Adrenal gland (tissue), 9 donors: ENCODE measurements at regions not wholly inside any gene's neighbourhood (a gene's known extent, or its start where the extent isn't known, plus 50 kb on each side); places are given as distances from the start of the nearest gene placed in this dataset.

Experiments
- DNase-seq, 7 donors: peaks; one replicate each; pipeline ENCODE4 v3.0.0-alpha.2; 2019 to 2020
- H3K27ac ChIP-seq, 5 donors: fragments of 200-600 bp; sonication (generic) in 4 of 5; 1 replicate in 3 of 5; 2 replicates in 2 of 5; pipeline versions ENCODE4 v1.5.1 to v1.8.0; 2016 to 2020; ENCODE audit warnings: mild to moderate bottlenecking in 1 of 5
- H3K27me3 ChIP-seq: fragments of 200-600 bp; 2 replicates; pipeline ENCODE4 v1.8.0; 2021
- H3K36me3 ChIP-seq, 2 donors: fragments of 200-600 bp; replicated peaks in 1 of 2; 1 replicate in 1 of 2; 2 replicates in 1 of 2; pipeline versions ENCODE4 v1.5.1 to v1.8.0; 2018 to 2022
- H3K4me1 ChIP-seq, 2 donors: fragments of 200-600 bp; replicated peaks in 1 of 2; 1 replicate in 1 of 2; 2 replicates in 1 of 2; pipeline versions ENCODE4 v1.5.1 to v1.8.0; 2018 to 2021
- H3K4me3 ChIP-seq, 4 donors: fragments of 200-600 bp; sonication (generic) in 3 of 4; one replicate each; pipeline ENCODE4 v1.5.1; 2016 to 2018
- H3K9me3 ChIP-seq, 3 donors: fragments of 200-600 bp; sonication (generic) in 1 of 3; replicated peaks in 1 of 3; 1 replicate in 2 of 3; 2 replicates in 1 of 3; pipeline versions ENCODE4 v1.5.1 to v1.8.0; 2016 to 2021
- POLR2A ChIP-seq, 2 donors: fragments of 450-650 bp; IDR thresholded peaks; one replicate each; pipeline ENCODE4 v1.6.1; 2017; ENCODE audit warnings: antibody characterized with exemption in 2 of 2, mild to moderate bottlenecking in 2 of 2, moderate library complexity in 1 of 2
- WGBS, 4 donors: extraction: QIAGEN DNeasy Blood & Tissue Kit in 2 of 4; methylation state at CpG; one replicate each; pipeline versions ENCODE4 v1.1.5 to v1.1.7; 2013 to 2017; 5-methylcytosine and 5-hydroxymethylcytosine counted together
- intact Hi-C, 2 donors: fragments of 100-400 bp; cut with DNase I; formaldehyde crosslinking; loops; one replicate each; pipeline versions ENCODE4 v1.14.1 to v1.15.0; 2022 to 2023
- TF ChIP-seq, protein P1 (sequence below), 6 experiments: fragments of 450-650 bp in 4 of 6; fragments of 200-600 bp in 2 of 6; sonication (generic) in 1 of 6; IDR thresholded peaks; 1 replicate in 5 of 6; 2 replicates in 1 of 6; pipeline versions ENCODE4 v1.5.1 to v1.8.0; 2016 to 2021; ENCODE audit warnings: antibody characterized with exemption in 6 of 6, mild to moderate bottlenecking in 2 of 6, moderate library complexity in 1 of 6
- donor health status: healthy with polysubstance abuse.
- donor health status: Bipolar disorder and iron deficiency.
- donor health status: DM: yes; HTN: yes; CAD: no.
- donor health status: DM: no; HTN: no; CAD: no.
- donor health status: DM: no; HTN: no; CAD: no.

DNA sequence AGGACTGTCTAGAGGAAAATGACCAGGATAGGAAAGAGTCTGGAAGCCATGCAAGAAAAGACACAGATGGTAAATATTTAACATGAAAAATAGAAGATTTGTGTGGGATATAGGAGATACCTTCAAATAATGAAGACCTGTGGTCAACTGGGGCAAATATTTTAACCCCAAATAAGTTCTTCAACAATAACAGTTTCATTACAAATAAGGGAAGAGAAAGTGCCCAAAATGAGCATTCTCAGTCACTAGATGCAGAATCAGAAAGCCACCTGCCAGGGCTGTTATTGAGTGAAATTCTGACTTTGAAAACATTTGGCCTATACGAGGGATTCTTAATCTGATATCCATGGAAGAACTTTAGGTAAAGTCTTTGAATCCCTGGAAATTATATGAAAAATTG lies 231.2 kb upstream of the PLEKHG7 start:
- intact Hi-C loops = no loop called here
- WGBS, 4 donors = 88 to 95% (median 92%) methylated on average over 1 of the region's 1 CpG

DNA sequence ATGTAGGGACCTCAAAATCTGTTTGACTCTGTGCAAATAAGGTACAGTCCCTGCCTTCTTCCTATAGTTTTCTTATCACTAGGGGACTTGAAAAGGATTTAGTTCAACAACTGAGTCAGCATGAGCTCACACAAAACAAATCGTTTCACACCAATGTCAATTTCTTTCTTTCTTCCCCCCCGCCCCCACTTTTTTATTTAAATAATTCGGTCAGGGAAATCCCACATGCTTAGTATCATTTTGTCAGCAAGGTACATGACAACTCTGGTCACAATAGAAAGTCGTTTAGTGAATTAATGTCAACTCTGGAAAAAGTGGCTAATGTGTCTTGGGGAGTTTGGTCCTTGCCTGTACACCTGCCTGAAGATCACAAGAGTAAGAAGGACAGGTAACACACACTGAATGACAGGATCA lies 232.2 kb upstream of the PLEKHG7 start:
- intact Hi-C loops = no loop called here
- Histone ChIP-seq H3K36me3 (no peaks in the 10 kb centered on the region), H3K9me3 (no peaks in the 10 kb centered on the region), H3K4me1 (peaks cover 0 to 16% of the 10 kb centered on the region in 2 donors), H3K27ac (no peak overlapping the region), H3K27me3 (no peaks in the 10 kb centered on the region), H3K4me3 (no peak overlapping the region)
- TF ChIP-seq POLR2A (IDR thresholded peaks at IDR 0.05) = no peak
- TF ChIP-seq, protein P1, sequence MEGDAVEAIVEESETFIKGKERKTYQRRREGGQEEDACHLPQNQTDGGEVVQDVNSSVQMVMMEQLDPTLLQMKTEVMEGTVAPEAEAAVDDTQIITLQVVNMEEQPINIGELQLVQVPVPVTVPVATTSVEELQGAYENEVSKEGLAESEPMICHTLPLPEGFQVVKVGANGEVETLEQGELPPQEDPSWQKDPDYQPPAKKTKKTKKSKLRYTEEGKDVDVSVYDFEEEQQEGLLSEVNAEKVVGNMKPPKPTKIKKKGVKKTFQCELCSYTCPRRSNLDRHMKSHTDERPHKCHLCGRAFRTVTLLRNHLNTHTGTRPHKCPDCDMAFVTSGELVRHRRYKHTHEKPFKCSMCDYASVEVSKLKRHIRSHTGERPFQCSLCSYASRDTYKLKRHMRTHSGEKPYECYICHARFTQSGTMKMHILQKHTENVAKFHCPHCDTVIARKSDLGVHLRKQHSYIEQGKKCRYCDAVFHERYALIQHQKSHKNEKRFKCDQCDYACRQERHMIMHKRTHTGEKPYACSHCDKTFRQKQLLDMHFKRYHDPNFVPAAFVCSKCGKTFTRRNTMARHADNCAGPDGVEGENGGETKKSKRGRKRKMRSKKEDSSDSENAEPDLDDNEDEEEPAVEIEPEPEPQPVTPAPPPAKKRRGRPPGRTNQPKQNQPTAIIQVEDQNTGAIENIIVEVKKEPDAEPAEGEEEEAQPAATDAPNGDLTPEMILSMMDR (IDR thresholded peaks at IDR 0.05) = no peak
- WGBS, 4 donors = 71 to 85% (median 80%) methylated on average over 4 of the region's 4 CpGs
- no peak for DNase-seq

More for the DNA sequence above, 231.2 kb upstream of the PLEKHG7 start:
- Histone ChIP-seq H3K4me1 (peaks cover 0 to 16% of the 10 kb centered on the region in 2 donors), H3K27ac (no peak overlapping the region), H3K36me3 (no peaks in the 10 kb centered on the region), H3K27me3 (no peaks in the 10 kb centered on the region), H3K4me3 (no peak overlapping the region), H3K9me3 (no peaks in the 10 kb centered on the region)
- DNase-seq = no peak
- no peak for TF ChIP-seq POLR2A (IDR thresholded peaks at IDR 0.05)
- TF ChIP-seq, protein P1 (IDR thresholded peaks at IDR 0.05) = no peak

DNA sequence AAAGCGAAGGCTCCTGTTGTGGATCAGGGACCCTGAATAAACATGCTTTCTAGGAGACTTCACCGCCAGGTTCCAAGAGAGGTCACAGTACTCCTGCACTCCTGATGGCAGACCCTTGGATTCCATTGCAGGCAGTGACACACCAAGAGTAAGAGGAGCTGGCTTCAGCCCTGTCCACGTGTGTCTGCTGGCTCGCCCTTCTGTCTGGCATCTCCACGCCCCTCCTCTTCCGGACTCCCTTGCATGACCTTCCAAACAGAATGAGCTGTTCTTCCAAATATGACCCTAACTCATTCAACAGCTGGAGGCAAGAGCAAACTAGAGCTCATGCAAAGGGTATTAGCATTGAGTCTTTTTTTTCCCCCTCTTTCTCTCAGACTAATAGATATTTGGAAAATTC lies 233.0 kb upstream of the PLEKHG7 start:
- intact Hi-C loops = no loop called here
- Histone ChIP-seq H3K27me3 (no peaks in the 10 kb centered on the region), H3K27ac (no peak overlapping the region), H3K4me1 (peaks cover 0 to 16% of the 10 kb centered on the region in 2 donors), H3K4me3 (no peak overlapping the region), H3K36me3 (no peaks in the 10 kb centered on the region), H3K9me3 (no peaks in the 10 kb centered on the region)
- no peak for TF ChIP-seq POLR2A (IDR thresholded peaks at IDR 0.05)
- TF ChIP-seq, protein P1 (IDR thresholded peaks at IDR 0.05) = no peak
- peak; percentile 32 to 75 (median 68) for DNase-seq
- WGBS, 4 donors = 41 to 49% (median 46%) methylated on average over 4 to 6 of the region's 6 CpGs

DNA sequence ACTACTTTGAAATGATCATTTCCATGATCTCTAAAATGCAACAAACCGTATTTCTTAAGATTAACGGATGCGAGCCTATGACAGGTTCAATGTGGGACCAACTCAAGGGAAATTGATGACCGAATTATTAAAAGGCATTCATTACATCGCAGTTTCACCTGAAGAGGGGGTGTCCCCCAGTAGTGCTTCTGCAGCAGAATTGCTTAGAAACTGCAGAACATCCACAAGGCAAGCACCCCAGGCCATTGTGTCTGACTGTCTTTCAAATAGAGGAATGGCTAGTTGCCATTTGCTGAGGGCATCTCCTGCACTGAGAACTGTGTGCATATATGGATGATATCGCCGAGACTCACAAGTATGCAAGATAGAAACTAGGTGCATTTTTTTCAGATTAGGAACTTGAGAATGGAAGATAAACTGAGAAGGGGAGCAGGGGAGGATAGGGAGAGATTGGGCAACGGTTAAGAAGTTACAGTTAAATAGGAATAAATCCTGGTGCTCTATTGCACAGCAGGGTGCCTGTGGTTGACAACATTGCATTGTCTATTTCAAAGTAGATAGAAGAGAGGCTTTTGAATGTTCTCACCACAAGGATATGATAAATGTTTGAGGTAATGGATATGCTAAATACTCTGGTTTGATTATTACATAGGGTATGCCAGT lies 234.3 kb upstream of the PLEKHG7 start:
- no peaks in the 10 kb centered on the region for H3K9me3 ChIP-seq
- no peak overlapping the region for H3K27ac ChIP-seq
- H3K36me3 ChIP-seq = no peaks in the 10 kb centered on the region
- WGBS, 4 donors = 88 to 92% (median 91%) methylated on average over 8 of the region's 8 CpGs
- H3K4me1 ChIP-seq = peaks cover 0 to 16% of the 10 kb centered on the region in 2 donors
- intact Hi-C loops = no loop called here
- no peaks in the 10 kb centered on the region for H3K27me3 ChIP-seq
- no peak for DNase-seq
- H3K4me3 ChIP-seq = no peak overlapping the region
- TF ChIP-seq, protein P1 (IDR thresholded peaks at IDR 0.05) = no peak
- no peak for TF ChIP-seq POLR2A (IDR thresholded peaks at IDR 0.05)
